SK-MEL-5 (cell line): ENCODE measurements at regions not wholly inside any gene's neighbourhood (a gene's known extent, or its start where the extent isn't known, plus 50 kb on each side); places are given as distances from the start of the nearest gene placed in this dataset.

ENCODE experiments used
- DNase-seq: peaks from one replicate; pipeline ENCODE4 v3.0.0-alpha.2; 2016; ENCODE audit warnings: low read depth, low spot score
- in situ Hi-C: cut with HindIII; loops from 2 replicates; pipeline ENCODE4 v1.10.0; 2016; ENCODE audit warnings: low sequenced_read_pairs, high pct_unique_total_duplicates, low pct_unique_long_range_greater_than_20kb

- in situ Hi-C loops, result no loop called here
- DNase-seq, result no peak
Observed at GRCh38 chr16:79331066-79331465, 269.5 kb downstream of the MAF start.

GRCh38 chr16:79329967-79330366 is 270.6 kb downstream of the MAF start:
- in situ Hi-C loops, result no loop called here
- DNase-seq, result no peak

DNA sequence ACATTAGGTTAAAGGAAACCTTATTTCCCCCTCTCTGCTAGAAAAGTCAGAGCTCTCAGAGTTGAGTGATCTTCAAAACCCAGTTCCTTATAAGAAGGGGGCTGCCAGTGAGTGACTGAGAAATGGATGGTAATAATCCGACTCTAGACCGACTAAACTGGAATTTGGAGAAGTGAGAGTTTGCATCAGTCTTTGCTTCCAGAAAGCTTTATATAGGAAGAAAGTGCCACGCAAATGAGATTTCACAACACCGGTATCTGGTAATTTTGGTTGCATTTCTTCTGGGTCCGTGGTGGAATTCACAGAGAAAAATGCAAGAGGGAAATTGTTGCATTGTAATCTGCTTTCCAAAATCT is 271.4 kb downstream of the MAF start:
- in situ Hi-C loops, result no loop called here
- DNase-seq, result no peak

DNA sequence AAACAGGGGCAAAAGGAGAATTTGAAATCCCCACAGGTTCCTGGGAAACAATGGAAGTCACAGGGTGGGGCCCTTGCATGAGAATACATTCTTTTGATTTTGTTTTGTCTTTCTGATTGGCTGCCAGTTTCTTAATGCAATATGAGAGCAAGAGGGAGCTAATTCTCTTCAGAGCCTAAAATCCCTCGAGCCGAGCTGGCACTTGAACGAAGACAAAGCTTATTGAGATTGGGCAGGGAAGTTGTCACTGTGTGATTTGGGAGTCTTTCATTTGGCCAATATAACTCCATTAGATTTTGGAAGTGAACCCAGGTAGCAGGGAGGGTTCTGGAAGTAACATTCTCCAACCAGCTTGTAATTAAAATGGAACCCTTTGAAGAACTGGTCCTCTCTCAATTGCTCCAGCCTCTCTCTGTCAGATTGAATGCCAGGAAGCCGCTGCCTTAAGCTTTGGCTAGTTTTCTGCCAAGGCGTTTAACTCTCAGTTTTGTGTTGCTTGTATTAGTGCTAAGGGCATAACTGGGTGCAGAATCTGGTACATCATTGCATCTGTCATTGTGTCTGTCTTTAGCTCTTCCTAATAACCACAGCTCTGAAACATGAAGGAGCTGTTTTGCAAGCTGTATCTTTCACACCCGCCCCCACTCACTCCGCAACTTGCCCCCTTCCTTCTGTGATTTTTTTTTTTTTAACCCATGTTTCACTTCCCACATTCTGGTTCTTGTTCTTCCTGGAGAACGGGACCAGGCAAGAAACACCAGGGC is 272.0 kb downstream of the MAF start:
- in situ Hi-C loops, result no loop called here
- DNase-seq, result no peak

DNA sequence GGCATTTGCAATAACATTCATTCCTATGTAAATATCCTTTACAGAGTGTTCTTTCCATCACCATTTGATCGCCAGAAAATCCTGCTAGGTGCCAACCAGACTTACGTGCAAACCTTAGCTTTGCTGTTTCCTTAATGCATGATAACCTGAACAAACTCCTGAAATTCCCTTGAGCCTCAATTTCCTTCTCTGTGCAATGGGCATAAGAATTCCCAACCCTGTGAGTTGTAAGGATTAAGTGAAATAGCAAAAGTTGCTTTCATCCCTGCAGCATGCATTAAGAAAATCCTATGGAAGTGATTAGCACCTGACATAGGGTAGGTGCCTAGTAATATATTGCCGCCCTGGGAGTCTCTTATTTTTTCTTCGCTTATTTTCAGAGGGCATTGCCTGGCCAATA is 272.7 kb downstream of the MAF start:
- no peak for DNase-seq
- in situ Hi-C loops, result no loop called here

GRCh38 chr16:79326549-79326948 is 274.0 kb downstream of the MAF start:
- DNase-seq, result no peak

DNA sequence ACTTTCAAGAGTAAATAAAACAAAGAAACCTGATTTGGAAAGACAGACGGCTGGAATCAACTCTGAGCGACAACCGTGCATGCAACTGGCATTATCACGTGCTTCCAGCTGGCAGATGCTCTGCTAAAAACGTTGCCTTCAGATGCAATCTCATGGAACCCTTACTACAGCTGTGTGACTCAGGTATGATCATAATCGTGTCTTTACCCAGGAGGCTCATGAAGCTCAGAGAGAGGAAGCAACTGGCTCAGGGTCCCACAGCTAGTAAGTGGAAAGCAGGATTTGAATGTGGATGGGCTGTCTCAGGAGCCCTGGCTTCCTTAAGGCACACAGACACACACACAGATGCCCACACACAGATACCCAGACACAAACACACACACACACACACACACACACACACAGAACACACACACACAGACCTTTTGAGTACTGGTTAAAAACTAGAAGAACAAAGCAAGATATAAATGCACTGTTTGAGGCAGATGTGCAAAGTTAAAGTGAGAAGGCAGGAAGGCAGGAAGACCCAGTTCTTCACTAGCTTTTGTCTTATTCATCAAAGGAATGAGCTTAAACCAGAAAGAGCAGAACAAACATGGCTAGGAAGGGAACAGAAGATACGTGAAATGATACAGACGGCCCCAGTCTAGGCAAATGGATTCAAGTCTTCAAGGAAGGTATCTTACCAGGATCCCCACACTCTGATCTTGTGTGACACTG is 275.2 kb downstream of the MAF start:
- in situ Hi-C loops, result no loop called here
- DNase-seq, result no peak

More at GRCh38 chr16:79326549-79326948, 274.0 kb downstream of the MAF start:
- in situ Hi-C loops, result no loop called here

- in situ Hi-C loops, result no loop called here
Observed at GRCh38 chr16:79320956-79321355, 279.6 kb downstream of the MAF start.

DNA sequence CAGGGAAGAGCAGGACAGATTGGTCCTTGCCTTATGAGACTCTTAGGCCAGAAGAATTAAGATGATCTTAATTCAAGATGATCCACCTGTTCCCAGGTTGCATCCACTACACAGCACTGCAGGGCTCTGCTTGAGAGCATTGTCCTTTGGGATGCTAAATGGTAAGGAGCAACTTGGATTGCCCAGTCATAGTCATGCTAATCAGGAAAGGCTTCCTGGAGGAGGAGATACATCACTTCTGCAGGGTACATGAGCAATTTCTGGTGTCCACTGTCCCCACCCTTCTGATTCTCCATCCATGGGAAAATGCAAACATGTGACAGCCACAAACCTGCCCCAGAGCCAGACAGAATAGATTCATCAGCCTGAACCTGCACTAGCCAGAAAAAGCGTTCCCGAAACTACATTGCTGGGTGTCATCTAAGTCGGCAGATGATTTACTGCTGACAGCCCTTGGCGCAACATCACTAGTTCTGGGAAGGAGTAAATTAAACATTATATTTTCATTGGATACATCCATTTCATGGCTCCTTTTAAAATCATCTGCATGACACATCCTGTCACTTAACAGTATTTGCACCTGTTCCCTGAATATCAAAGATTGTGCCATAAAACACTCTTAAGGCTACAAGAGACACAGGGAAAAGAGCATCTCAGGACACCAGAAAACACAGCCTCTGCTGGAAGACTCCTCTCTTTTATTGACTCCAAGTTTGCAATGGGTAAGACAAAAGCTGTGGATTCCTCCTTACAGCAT is 282.2 kb downstream of the MAF start:
- no peak for DNase-seq
- in situ Hi-C loops, result no loop called here

More at GRCh38 chr16:79320956-79321355, 279.6 kb downstream of the MAF start:
- DNase-seq, result no peak

DNA sequence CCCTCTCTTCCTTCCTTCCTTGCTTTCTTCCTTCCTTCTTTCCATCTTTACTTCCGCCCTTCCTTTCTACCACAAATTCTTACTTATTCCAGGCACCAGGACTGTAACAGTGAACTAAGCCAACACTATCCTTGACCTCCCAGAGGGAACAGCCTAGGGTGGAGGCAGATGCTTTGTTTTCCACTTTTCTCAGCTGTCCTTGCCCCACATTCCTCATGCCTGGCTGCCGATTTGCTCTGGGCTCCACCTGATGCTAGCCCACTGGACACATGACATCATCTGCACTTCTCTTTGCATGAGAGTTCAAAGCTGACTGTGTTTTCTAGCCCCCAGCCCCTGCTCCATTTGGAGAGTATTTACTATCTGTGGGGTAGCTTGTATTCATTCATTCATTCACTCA is 283.0 kb downstream of the MAF start:
- DNase-seq, result no peak
- in situ Hi-C loops, result no loop called here

DNA sequence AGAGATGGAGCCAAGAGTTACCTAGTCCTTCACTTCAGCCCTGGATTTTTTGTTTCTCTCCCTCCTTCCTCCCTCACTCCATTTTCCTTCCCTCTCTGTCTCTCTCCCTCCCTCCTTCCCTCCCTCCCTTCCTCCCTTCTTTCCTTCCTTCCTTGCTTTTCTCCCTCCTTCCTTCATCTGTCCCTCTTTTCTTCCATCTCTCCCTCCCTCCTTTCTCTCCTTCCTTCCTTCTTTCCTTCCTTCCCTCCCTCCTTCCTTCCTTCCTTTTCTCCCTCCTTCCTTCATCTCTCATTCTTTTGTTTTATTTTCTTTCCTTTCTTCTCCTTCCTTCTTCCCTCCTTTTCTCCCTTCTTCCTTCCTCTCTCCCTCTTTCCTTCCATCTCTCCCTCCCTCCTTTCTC is 283.5 kb downstream of the MAF start:
- in situ Hi-C loops, result no loop called here
- no peak for DNase-seq

GRCh38 chr16:79316004-79316458 is 284.5 kb downstream of the MAF start:
- DNase-seq, result no peak
- in situ Hi-C loops, result no loop called here

DNA sequence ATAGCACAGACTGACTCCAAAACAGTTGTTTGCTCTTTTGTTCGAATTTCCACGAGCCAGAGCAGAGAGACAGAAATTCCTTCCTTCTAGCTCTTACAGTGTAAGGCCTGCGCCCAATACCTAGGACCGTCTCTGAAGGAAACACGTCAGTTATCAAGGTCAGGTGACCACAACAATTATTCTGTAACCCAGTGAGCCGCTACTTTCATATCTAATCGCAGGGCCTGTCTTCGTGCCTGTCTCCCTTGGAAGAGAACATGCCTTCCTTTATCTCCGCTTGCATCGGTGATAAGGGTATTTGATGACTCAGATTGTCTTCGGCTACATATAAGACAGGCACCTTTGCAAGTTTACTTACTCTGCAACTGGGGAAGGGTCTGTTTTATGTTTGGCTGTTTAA is 288.0 kb downstream of the MAF start:
- in situ Hi-C loops, result no loop called here
- no peak for DNase-seq

DNA sequence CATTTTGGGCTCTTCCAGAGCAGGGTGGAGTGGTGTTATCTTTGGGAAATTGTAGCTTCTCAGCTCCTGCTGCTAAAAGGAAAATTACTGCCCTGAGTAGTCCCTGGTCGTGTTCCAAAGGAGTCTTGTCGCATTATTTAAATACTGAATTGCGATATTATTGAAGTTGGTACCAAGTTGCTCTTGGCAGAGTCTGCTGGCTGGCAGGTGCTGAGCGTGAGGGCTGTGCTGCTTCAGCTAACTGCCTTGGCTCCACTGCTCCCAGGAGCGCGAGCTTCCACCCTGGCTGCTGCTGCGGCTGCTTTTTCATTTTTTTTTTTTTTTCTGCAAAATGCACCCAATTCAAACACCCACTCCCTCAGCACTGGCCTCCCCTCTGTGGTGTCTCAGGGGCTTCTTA is 289.8 kb downstream of the MAF start:
- in situ Hi-C loops, result no loop called here
- DNase-seq, result no peak

- DNase-seq, result no peak
- in situ Hi-C loops, result no loop called here
Observed at GRCh38 chr16:79309606-79310005, 290.9 kb downstream of the MAF start.

DNA sequence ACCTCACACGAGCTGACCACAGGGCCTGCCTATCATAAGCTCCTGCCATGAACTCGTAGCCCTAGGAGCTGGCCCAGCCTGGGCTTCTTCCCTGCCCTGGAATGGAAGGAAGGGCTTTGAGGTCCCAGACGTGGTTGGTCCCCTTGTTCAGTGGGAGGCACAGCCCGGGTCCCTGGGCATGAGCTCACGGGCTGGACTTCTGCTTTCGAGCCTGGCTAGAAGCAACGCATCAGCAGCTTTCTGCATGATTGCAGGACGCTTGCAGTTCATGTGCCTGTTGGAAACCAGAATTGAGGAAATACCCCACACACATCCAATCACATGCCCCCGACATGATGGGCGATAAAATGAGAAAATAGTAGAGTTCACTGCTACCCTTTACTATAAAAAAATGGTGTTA is 293.3 kb downstream of the MAF start:
- in situ Hi-C loops, result no loop called here
- no peak for DNase-seq

- in situ Hi-C loops, result no loop called here
- DNase-seq, result no peak
Observed at GRCh38 chr16:79305074-79305473, 295.5 kb downstream of the MAF start.

DNA sequence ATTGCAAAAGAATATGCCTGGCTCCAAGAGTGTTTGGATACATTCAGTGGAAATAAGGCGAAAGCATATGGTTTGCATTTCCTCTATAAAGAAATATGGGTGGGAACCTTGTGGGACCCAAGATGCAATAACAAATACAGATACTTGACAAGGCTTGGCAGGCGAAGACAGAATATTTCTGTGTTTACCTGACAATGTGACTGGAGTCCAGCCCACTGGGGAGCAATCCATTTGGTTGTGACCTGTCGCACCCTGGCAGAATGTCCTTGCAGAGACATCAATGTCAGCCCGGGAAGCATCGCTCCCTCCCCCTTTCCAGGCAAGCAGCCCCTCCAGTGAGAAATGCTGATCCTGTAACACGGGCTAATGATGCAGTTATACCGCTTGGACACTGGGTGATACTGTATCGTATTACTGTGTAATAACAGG is 296.6 kb downstream of the MAF start:
- in situ Hi-C loops, result no loop called here
- DNase-seq, result no peak
